ENCODE measurements at regions not wholly inside any gene's neighbourhood (a gene's known extent, or its start where the extent isn't known, plus 50 kb on each side); places are given as distances from the start of the nearest gene placed in this dataset.

DNA sequence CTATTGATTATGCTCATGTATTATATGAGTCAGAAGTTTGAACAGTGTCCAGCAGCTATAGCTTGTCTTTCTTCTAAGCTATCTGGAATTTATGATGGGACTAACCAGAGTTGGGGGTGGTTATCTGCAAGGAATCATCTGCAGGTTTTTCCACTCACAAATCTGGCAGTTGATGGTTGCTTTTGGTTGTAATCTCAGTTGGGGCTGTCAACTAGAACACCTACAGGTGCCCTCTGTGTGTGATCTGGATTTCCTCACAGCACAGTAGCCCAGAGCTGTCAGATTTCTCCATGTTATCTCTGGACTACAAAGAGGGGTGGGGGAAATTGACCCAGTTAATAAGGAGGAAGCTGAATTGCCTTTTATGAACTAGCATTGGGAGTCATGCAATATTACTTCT is 51.4 kb upstream of the MAP9 start:
- no peaks in the 10 kb centered on the region for H3K9me3 ChIP-seq
- H3K27me3 ChIP-seq: no peaks in the 10 kb centered on the region
- no peak for DNase-seq (ENCODE audit: low spot score in 2 of 2)
- H3K36me3 ChIP-seq: no peaks in the 10 kb centered on the region
- H3K27ac ChIP-seq: no peak overlapping the region
- H3K4me1 ChIP-seq: peaks cover 0 to 8% of the 10 kb centered on the region in 2 donors
- no peak overlapping the region for H3K4me3 ChIP-seq
- intact Hi-C loops (cut with DNase I): no loop called here
- TF ChIP-seq, protein P1, sequence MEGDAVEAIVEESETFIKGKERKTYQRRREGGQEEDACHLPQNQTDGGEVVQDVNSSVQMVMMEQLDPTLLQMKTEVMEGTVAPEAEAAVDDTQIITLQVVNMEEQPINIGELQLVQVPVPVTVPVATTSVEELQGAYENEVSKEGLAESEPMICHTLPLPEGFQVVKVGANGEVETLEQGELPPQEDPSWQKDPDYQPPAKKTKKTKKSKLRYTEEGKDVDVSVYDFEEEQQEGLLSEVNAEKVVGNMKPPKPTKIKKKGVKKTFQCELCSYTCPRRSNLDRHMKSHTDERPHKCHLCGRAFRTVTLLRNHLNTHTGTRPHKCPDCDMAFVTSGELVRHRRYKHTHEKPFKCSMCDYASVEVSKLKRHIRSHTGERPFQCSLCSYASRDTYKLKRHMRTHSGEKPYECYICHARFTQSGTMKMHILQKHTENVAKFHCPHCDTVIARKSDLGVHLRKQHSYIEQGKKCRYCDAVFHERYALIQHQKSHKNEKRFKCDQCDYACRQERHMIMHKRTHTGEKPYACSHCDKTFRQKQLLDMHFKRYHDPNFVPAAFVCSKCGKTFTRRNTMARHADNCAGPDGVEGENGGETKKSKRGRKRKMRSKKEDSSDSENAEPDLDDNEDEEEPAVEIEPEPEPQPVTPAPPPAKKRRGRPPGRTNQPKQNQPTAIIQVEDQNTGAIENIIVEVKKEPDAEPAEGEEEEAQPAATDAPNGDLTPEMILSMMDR (IDR thresholded peaks at IDR 0.05): no peak

DNA sequence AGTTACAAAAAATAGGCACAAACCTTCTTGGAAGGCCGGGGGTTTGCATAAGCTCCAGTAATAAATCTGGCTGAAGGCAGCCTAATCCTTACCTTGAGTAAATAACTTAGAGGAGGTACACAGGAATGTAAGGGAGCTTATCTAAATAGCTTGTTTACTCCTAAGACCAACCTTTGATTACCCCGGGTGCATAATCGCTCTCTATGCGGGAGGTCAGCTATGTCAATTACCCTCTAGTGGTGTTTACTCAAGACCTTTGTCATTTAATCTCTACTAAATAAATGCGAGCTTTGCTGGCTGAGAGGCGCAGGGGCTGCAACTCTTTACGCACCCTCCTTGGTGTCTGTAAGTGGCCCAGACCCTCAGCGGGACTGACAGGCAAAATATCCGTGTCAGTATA is 50.2 kb upstream of the MAP9 start:
- Histone ChIP-seq H3K36me3 (no peaks in the 10 kb centered on the region), H3K9me3 (no peaks in the 10 kb centered on the region), H3K4me3 (no peak overlapping the region), H3K27ac (peak overlapping the region; percentile 7 to 38), H3K4me1 (peaks cover 0 to 8% of the 10 kb centered on the region in 2 donors), H3K27me3 (no peaks in the 10 kb centered on the region)
- no peak for DNase-seq (ENCODE audit: low spot score in 2 of 2)
- TF ChIP-seq, protein P1 (IDR thresholded peaks at IDR 0.05): no peak
- intact Hi-C loops (cut with DNase I): no loop called here

Measured in ascending aorta (tissue), 2 donors.